Medulla oblongata (tissue), 1 donor: ENCODE measurements at regions not wholly inside any gene's neighbourhood (a gene's known extent, or its start where the extent isn't known, plus 50 kb on each side); places are given as distances from the start of the nearest gene placed in this dataset.

Source experiments
- DNase-seq: peaks from one replicate; pipeline ENCODE4 v3.0.0-alpha.2; 2015; ENCODE audit errors: extremely low spot score

DNA sequence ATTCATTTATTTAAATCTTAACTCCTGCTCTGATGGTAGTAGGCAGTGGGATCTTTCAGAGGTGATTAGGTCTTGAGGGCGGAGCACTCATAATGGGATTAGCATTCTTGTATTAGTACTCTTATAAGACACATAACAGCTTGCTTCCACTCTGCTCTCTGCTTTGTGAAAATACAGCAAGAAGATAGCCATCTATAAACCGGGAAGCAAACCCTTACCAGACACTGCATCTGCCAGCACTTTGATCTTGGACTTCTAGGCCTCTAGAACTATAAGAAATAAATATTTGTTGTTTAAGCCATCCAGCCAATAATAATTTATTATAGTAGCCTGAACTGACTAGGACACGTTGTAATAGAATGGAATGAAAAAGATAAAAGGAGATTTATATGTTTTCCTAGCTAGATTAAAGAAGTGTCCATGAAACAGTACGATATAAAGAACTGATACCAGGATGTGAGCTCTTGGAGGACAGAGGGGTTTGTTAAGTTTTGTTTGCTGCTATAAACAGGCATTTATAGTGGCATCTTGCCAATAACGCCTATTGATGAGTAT lies 869.9 kb downstream of the MRPL39 start:
- DNase-seq = no peak

DNA sequence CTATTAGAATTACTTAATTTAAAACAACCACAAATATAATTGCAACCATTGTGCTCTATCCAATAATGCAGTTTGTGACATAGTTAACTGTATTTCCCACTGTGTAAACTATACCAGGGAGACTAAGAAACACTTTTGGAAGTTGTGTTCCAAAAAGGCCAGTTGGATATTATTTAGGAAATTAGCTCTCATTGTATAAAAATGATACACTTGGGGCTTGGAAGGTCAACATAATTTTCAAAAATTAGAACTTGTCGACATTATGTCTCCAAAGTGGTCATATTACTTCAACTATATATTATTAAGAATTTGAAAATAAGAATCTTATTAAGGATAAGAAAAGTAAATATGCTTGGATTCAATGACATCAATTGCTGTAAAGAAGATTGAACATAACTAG lies 876.6 kb downstream of the MRPL39 start:
- no peak for DNase-seq

DNA sequence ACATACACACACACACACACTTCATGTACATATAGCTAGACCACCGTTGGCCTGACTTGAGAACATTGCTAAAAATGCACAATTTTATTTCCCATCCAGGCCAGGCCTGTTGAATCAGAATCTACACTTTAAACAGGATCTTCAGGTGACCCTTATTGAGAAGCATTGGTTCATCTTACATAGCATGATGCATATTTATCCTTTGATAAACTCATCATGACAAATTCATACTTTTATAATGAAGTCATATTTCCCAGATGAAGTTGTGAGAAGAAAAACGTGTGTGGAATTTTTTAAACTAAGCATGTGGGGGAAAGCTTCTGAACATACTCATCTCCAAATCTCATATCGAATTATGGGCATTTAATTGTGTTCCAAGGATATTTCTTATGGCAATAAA lies 877.7 kb downstream of the MRPL39 start:
- DNase-seq = no peak

DNA sequence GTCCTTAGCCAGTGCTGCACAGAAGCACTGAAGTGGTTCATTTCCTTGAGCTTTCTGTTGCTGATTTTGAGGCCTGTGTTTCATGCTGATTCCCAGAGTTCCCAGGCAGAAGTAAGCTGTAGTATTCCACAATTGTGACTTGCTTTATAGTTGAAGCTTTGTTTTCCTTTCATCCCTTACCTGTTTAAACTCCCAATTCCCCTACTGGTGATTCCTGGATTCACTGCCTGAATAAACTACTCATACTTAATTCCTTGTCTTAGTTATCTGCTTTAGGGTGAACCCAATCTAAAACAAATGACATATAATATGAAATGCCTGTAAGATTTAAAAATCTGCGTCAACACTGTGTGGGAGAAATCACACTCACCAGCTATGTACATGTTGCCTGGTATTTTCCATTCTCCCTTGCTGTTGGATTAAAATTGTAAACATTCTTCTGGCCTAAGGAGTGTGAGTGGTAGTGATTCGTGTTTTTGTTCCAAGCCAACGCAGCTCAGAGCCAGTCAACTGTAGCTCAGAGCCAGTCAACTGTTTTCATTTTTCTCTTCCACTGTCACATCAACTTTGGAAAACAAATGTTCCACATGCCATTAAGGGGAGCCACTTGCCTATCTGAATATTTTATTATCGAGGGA lies 879.4 kb downstream of the MRPL39 start:
- no peak for DNase-seq

DNA sequence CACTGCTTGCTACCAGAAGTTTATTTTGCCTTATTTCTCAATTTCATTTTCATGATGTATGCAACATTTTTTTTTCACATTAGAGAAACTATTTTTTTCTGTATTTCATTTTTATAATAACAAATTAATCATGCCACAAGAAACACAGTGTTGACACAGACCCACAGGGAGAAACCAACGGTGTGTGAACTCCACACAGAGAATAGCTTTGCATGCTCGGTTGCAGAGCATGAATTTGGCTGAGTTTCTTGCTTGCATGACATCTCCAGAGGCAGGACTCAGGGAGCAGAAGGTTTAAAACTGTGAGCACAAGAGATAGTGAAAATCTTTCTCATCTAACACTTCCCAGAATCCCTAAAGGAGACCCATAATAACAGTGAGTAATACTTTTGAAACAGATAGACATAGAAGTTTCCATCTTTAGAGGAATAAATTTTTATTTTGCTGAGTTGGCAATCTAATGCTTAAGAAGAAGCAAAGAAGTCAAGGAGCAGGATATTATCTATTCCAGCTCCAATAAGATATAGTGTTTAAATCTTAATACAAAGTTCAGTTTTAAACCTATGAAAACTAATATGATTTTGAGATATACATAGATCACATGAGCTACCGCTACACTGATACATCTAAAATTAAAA lies 890.9 kb downstream of the MRPL39 start:
- DNase-seq = no peak

DNA sequence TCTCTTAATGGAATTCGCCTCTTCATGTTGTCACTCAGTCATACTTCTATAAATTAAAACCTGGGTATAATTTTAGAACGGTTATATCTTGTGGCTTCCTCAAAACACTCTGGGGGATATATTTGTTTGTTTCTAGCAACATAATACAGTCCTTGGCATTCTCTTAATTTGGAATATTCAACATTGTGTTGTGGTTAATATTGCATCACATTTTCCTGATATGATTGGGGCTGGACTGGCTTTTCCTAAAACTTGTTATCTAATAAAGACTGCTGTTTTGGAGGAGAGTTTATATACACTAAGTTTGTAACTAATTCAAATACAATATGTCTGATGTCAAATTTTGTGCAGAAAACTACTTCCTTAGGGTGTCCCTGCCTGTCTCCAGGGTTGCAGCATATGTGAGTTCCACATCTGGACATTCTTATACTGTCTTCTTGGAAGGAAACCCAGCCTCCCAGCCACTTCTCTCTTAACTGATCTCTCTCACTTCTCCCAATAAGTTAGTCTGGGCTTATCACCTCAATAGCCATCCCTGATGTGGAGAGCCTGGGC lies 892.6 kb downstream of the MRPL39 start:
- no peak for DNase-seq

DNA sequence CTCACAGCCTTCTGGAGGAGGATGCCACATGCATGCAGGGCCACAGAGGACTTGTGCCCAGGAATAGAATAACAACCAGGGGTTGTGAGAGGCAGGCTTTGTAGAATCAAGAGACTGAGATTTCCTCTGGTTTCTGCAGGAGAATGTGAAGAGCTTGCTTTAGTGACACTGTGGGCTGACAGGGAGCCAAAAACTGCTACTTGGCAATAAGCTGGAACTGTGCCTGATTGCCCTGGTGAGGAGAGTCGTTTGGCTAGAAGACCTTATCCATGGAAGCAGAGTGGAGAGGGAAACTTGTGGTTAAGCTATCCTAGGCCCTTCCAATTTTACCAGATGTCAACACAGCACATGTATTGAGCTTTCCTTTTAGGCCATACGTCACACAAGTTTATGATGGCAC lies 902.1 kb downstream of the MRPL39 start:
- DNase-seq = peak; percentile 36

DNA sequence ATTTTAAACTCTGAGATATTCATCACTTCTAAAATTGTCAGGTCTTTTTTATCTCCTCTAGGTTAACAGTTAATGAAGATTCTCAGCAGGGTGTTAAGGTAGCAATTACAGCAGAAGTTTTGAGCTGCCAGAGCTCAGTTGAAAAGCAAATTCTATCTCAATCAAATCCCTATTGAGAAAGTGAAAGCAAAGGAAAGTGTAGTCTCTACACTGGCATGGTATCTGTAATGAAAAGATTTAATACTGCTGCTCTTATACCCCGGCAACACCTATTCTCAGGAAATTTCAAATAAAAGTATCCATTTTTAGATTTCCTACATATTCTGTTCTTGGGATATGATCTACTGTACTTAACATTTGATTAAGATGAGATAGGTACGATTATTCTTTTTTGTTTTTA lies 913.5 kb downstream of the MRPL39 start:
- no peak for DNase-seq

DNA sequence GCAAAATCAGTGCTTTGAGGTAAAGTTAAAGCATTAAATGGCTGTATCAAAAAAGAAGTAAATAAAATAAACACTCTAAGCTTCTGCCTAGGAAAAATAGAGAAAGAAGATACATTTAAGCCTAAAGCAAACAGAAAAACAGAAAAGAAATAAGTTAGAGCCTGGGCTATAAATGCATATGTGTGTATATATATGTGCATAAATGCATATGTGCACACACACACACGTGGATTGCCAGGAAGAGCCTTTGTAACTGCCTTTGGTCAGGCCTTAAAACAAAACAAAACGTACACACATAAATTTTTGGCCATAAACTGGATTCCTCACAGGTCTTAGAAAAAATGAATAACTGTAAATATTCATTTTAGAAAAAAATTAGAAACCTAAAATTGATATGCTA lies 925.8 kb downstream of the MRPL39 start:
- DNase-seq = no peak

DNA sequence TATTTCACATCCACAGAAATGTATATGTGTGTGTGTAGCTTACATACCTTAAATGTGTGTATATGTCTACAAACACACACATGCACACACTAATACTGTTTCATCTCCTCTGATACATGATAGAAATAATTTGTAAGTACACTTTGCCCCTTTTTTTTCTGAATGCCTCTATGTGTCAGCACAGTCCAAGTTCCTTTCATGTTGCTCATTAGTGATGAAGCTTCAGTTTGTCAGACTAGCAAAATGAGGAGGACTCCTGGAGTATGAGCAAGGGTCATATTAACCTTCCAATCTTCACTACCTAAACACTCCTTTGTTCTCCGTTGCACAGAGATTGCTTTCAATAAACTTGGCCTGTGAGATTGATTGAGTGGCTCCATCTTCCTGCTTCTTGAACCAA lies 935.4 kb downstream of the MRPL39 start:
- no peak for DNase-seq

DNA sequence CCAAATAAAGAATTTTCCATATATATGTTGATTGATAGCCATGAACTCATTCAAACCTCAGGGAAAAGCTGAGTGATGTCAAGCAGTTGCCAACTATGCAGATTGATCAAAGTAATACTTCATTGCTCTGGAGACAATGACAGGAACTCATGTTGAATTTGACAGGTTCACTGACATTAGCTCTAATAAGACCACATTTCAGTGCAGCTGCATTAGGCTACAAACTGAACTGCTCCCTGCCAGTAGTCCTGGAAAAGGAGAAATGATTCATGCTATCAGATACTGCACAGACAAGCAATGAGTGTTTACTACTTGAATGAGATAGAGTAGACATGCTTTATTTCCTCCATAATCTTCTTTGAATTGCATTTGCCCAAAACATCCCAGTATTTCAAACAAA lies 948.4 kb downstream of the MRPL39 start:
- no peak for DNase-seq

DNA sequence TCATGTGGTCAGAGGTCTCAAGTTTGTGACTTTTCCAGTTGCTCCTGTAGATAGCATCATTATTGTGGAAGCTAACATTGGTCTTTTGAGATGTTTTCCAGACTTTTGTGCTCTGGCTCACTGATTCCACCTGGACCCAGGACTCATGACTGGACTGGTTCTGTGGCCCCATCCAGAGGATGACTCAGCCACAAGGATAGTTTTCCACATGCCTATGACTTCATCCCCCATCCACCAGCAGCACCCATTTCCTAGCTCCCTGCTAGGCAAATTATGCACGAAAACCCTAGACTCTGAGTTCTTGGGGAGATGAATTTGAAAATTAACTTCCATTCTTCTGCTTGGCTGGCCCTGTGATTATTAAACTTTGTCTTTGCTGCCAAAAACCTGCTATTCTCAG lies 949.3 kb downstream of the MRPL39 start:
- no peak for DNase-seq

DNA sequence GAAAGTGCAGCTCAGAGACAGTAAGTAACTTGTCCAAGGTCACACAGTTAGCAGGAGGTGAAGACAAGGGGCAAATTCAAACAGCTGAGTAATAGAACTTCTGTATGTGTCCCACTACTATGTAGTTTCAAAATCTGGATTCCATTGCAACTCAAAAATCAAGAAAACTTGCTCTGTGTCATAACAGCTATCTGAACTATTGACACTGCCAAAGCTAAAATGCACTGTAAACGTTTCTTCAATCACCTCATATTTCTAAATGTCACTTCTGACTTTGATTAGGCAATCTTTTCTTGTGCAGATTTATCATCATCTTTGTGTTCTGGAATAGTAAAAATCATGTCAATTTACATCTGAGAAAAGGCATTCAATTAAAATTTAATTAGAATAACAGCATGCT lies 957.6 kb downstream of the MRPL39 start:
- no peak for DNase-seq

DNA sequence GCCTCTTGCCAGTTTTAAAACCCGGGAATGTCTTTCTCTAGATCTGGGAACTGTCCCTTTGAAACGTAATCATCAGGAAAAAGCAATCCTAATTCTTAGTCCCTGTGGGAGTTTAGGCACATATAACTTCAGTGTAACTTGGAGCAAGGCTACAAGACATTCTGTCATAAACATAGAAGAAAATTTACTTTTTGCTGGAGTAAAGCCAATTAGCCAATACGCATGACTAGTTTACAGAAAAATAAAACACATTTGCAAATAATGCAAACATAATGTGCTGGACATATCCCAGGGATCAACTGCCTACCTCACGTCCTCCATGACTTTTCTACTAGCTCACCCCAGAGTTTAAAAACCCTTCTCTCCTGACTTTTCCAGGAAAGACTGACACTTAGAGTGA lies 970.6 kb downstream of the MRPL39 start:
- no peak for DNase-seq

DNA sequence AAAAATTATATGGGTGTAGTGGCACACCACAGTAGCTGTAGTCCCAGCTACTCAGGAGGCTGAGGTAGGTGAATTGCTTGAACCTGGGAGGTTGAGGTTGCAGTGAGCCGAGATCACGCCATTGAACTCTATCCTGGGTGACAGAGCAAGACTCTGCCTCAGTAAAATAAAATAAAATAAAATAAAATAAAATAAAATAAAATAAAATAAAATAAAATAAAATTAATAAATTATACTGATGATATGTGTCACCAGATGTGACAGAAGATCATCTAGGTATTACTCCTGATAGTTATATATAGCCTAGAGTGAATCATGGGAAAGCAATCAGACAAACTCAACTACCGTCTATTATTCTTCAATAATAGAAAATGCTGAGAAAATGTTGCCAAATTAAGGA lies 972.5 kb downstream of the MRPL39 start:
- DNase-seq = no peak

DNA sequence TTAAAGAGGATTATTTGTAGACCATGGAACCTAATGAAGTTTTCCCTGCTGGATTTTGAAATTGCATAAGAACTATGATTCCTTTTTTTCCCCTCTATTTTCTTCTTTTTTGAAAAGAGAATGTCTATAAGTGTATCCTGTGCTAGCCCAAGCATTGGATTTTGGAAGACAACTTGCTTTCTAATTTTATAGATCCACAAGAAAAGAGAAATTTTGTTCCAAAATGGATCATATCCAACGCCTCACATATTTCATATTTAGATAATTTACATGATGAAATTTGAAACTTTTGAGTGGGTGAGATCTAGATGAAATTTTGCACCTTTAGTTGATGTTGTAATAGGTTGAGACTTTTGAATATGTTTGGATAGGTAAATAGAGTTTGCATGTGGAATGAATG lies 978.7 kb downstream of the MRPL39 start:
- no peak for DNase-seq

DNA sequence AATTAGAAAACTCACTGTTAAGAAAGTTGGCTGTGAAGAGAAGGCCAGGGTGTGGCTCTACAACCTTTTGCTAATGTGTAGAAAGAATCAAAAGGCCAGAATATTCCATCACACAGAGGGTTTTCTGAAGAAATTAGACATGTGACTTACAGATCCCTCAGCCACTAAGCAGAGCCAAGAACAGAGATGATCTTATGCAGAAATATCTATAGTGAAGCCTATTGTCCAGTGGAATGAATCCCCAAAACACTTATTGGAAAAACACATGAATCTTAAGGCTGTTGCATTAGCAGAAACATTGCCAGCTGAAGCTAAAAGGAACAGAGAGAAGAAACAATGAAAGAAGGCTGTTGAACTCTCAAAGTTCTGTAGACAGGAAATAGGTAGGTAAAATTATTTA lies 979.2 kb downstream of the MRPL39 start:
- no peak for DNase-seq

DNA sequence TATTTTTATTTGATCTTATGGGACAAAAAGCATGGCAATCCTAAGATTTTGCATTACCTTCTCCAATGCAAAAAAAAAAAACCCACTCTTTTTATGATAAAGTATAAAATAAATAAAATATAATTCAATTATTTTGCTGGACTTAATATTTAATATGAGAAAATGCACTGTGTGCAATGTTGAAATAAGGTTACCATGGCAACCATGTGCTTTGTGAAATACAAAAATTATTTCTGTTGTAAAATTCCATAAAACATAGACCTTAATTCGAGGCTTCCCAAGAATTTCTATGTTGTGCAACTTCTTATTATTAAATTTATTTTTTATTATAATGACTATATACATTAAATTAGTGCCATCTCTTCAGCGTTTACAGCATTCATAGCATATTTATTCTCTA lies 989.5 kb downstream of the MRPL39 start:
- DNase-seq = no peak

DNA sequence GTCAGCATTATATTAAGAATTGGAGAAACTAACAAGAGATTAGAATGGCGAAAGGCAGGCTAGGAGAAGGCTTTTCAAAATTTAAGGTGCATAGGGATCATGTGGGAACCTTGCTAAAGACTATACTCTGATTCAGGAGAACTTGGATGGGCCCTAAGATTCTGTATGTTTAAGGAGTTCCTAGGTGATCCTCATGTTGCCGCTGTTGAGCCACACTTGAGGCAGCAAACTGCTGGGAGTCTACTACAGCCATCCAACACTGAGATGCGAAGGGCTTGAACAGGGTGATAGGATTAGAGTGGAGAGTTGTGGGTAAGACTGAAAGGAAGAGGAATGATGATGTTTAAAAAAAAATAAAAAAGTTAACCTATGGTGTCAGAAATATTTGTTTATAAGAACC lies 1013.2 kb downstream of the MRPL39 start:
- DNase-seq = no peak

DNA sequence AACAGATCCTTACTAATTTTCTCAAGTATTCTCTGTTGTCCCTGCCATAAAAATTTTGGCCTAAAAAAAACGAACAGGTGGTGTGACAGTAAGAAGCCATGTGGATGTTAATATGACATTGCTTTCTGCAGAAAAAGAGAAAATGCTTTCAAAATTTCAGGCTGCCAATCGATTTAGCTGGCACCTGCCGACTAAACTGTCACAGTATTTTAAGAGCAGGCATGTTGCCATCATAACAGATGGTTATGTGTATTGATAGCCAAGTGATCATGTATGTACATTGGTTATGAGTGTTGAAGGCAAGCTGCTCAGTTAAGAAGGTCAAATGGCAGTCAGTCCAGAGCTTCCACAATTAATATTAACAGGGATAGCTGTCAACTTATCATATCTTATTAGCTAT lies 1017.0 kb downstream of the MRPL39 start:
- no peak for DNase-seq

DNA sequence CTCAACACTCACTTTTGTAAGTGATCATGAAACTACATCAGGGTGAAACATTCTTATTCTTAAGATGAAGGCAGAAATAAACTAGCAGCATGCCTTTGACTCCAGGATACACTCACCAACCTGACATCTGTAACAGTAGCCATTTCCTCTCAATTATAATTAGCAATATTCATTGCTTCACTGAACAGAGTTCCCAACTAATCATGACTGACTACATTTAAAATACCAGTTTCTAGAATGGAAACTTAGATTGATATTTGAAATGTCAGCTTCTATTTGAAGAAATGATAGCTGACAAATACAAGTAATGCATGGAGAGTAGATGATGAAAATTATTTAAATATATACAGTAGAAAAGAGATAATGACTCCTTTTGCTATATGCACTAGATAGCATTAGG lies 1023.8 kb downstream of the MRPL39 start:
- DNase-seq = no peak

DNA sequence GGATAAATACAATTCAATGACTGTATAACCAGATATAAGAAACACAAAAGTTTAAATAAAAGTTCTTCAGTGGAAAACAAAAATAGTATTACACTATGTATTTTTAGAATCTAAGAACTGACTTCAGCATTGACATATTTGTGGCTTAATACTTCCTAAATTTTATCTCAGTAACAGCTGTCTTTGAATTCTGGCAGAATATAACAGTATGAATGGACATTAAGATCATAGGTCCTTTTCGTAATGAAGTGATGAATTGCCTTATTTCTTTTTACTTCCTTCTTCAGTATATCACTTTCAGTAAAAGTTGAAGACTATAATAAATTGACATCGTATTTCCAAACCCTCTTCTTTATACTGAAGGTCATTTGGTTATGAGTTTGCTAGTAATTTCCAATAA lies 1030.0 kb downstream of the MRPL39 start:
- no peak for DNase-seq

DNA sequence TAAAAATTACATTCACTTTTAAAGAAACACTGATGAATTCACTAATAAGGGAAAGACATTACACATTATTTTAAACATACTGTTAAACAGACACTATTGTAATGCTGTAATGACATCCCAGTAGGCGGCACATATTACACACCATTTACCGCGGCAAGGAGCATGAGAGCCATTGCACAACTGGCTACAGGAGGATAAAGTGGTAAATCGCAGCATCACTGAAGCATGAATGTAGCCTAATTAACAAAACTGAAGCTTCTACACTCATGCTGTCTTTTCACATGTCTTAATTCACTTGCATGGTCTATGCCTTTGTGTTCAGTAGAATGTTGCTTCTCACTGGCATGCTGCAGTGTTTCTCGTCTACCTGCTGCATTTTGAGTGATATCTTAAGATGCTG lies 1046.0 kb downstream of the MRPL39 start:
- DNase-seq = no peak

DNA sequence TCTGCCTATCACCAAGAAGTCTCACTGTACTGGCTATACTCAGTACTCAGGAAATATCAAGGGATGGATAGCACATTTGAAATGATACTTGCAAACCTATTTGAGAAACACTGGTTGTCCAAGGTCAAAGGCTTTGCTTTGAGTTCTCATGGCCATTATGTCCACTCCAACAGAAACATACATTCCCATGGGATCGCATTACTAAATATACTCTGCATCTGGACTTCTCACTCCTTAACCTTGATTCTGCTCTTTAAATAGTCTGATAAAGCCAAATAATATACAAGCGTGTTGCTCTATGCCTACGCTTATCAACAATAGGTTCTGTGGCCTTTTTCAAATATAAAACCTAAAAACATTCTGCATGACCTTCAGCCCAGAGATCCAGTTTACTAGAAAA lies 1054.8 kb downstream of the MRPL39 start:
- no peak for DNase-seq
